Smooth muscle cell (in vitro differentiated cells): ENCODE measurements at regions not wholly inside any gene's neighbourhood (a gene's known extent, or its start where the extent isn't known, plus 50 kb on each side); places are given as distances from the start of the nearest gene placed in this dataset.

Source experiments
- DNase-seq: peaks from one replicate; lab custom pipeline; 2025; ENCODE audit not compliant: unreplicated experiment; lab: John Stamatoyannopoulos, UW
- H2AFZ ChIP-seq: fragments of 200-600 bp; sonication (generic); 2 replicates; pipeline ENCODE4 v1.6.0; 2016; ENCODE audit warnings: antibody characterized with exemption, low read depth, mild to moderate bottlenecking
- H3F3A ChIP-seq: fragments of 200-600 bp; sonication (generic); 2 replicates; pipeline ENCODE4 v1.6.0; 2017; ENCODE audit warnings: antibody characterized with exemption, low read depth
- H3K27ac ChIP-seq: fragments of 200-600 bp; sonication (generic); 2 replicates; pipeline ENCODE4 v1.5.1; 2016; ENCODE audit warnings: low read depth, mild to moderate bottlenecking
- H3K27me3 ChIP-seq: fragments of 200-600 bp; sonication (generic); 2 replicates; pipeline ENCODE4 v1.6.1; 2016; ENCODE audit warnings: low read depth, mild to moderate bottlenecking
- H3K36me3 ChIP-seq: fragments of 200-600 bp; sonication (generic); 2 replicates; pipeline ENCODE4 v1.5.1; 2016; ENCODE audit warnings: low read depth
- H3K4me1 ChIP-seq: fragments of 200-600 bp; sonication (generic); 2 replicates; pipeline ENCODE4 v1.5.1; 2016; ENCODE audit warnings: low read depth
- H3K4me2 ChIP-seq: fragments of 200-600 bp; sonication (generic); 2 replicates; pipeline ENCODE4 v1.6.0; 2016; ENCODE audit warnings: mild to moderate bottlenecking
- H3K4me3 ChIP-seq: fragments of 200-600 bp; sonication (generic); 2 replicates; pipeline ENCODE4 v1.5.1; 2016; ENCODE audit warnings: mild to moderate bottlenecking
- H3K79me2 ChIP-seq: fragments of 200-600 bp; sonication (generic); 2 replicates; pipeline ENCODE4 v1.6.0; 2016; ENCODE audit warnings: low read depth, mild to moderate bottlenecking
- H3K9ac ChIP-seq: fragments of 200-600 bp; sonication (generic); 2 replicates; pipeline ENCODE4 v1.6.0; 2016; ENCODE audit warnings: low read depth
- H3K9me3 ChIP-seq: fragments of 200-600 bp; sonication (generic); replicated peaks from 2 replicates; pipeline ENCODE4 v1.5.1; 2016; ENCODE audit warnings: low read depth
- H4K20me1 ChIP-seq: fragments of 200-600 bp; sonication (generic); 2 replicates; pipeline ENCODE4 v1.6.0; 2016; ENCODE audit warnings: low read depth
- WGBS: methylation state at CpG from one replicate; pipeline ENCODE4 v1.1.7; 2016; ENCODE audit warnings: low lambda C conversion rate; 5-methylcytosine and 5-hydroxymethylcytosine counted together
- TF ChIP-seq, protein P1 (sequence below): fragments of 200-600 bp; sonication (generic); IDR thresholded peaks from 2 replicates; pipeline ENCODE4 v1.5.1; 2017; ENCODE audit warnings: borderline replicate concordance, mild to moderate bottlenecking, antibody characterized with exemption; ENCODE audit not compliant: insufficient read depth, poor library complexity, severe bottlenecking

DNA sequence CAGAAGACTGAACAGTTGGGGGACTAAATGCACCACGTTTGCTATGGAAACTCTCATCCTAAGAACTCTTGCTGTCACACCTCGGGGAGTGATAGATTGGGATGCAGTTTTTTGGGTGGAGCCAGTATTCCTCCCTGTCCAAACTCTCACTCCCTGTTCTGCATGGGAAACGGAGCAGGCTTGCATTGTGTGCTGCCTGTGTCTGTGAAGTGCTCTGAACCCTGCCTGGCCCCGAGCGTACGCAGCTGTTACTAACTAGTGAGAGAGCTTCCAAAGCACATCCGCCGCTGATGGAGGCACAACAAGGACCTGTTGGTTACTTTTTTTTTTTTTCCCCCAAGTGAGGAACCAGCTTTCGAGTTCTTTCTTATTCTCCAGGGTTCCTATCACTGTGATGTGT is 195.5 kb downstream of the ANAPC1 start:
- 91% methylated on average over 9 of the region's 9 CpGs for WGBS
- Histone ChIP-seq H3K27ac (no peak overlapping the region), H3K79me2 (no peaks in the 10 kb centered on the region), H3K9ac (no peak overlapping the region), H3F3A (no peaks in the 10 kb centered on the region), H4K20me1 (no peaks in the 10 kb centered on the region), H3K4me2 (no peak overlapping the region), H3K9me3 (no peaks in the 10 kb centered on the region), H3K4me1 (no peaks in the 10 kb centered on the region), H3K4me3 (no peak overlapping the region), H2AFZ (no peak overlapping the region), H3K36me3 (no peaks in the 10 kb centered on the region), H3K27me3 (no peaks in the 10 kb centered on the region)
- DNase-seq = no peak
- TF ChIP-seq, protein P1, sequence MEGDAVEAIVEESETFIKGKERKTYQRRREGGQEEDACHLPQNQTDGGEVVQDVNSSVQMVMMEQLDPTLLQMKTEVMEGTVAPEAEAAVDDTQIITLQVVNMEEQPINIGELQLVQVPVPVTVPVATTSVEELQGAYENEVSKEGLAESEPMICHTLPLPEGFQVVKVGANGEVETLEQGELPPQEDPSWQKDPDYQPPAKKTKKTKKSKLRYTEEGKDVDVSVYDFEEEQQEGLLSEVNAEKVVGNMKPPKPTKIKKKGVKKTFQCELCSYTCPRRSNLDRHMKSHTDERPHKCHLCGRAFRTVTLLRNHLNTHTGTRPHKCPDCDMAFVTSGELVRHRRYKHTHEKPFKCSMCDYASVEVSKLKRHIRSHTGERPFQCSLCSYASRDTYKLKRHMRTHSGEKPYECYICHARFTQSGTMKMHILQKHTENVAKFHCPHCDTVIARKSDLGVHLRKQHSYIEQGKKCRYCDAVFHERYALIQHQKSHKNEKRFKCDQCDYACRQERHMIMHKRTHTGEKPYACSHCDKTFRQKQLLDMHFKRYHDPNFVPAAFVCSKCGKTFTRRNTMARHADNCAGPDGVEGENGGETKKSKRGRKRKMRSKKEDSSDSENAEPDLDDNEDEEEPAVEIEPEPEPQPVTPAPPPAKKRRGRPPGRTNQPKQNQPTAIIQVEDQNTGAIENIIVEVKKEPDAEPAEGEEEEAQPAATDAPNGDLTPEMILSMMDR = no peak

- Histone ChIP-seq H3K4me3 (no peak overlapping the region), H3K27me3 (no peaks in the 10 kb centered on the region), H3K27ac (no peak overlapping the region), H3K4me2 (no peak overlapping the region), H3K36me3 (no peaks in the 10 kb centered on the region), H3K9ac (no peak overlapping the region), H3K4me1 (no peaks in the 10 kb centered on the region), H3F3A (no peaks in the 10 kb centered on the region), H4K20me1 (no peaks in the 10 kb centered on the region), H2AFZ (no peak overlapping the region), H3K79me2 (no peaks in the 10 kb centered on the region), H3K9me3 (no peaks in the 10 kb centered on the region)
- TF ChIP-seq, protein P1 = no peak
- DNase-seq = no peak
These were observed 194.8 kb downstream of the ANAPC1 start for GRCh38 chr2:111689174-111689573.

- Histone ChIP-seq H3K4me2 (no peak overlapping the region), H3K79me2 (no peaks in the 10 kb centered on the region), H4K20me1 (no peaks in the 10 kb centered on the region), H3K4me3 (no peak overlapping the region), H3K36me3 (no peaks in the 10 kb centered on the region), H3K27ac (no peak overlapping the region), H3K27me3 (no peaks in the 10 kb centered on the region), H2AFZ (no peak overlapping the region), H3K9me3 (no peaks in the 10 kb centered on the region), H3K4me1 (no peaks in the 10 kb centered on the region), H3K9ac (no peak overlapping the region), H3F3A (no peaks in the 10 kb centered on the region)
- TF ChIP-seq, protein P1 = no peak
- no peak for DNase-seq
- WGBS = 89% methylated on average over 5 of the region's 5 CpGs
These were observed 194.1 kb downstream of the ANAPC1 start for GRCh38 chr2:111689941-111690340.

DNA sequence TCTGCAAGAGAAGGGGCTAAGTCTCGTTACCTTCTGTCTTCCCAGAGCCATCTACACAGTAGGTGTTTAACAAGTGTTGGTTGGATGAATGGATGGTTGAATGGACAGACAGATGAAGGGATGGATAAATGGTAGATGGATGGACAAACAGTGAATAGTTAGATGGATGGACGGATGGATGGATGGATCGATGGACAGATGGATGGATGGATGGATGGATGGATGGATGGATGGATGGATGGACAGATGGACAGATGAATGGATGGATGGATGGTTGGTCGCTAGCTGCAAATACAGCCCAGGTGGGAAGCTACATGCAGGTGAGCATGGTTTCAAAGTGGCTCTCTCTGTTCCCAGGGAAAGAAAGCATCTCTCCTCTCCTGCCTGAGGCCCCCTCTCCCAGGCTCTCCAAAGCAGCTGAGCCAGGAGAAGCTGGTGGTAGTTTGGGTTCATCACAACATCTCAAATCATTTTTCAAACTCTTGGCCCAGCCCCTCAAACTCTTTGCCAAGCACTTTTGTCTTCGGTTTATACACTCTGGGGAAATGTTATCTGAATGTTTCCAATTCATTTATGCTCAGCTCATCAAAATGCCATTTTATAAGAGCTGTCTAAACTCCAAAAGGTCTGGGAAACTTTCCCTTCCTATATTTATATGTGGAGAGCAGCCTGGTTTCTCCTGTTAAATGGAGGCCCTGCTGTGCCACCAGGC is 192.7 kb downstream of the ANAPC1 start:
- Histone ChIP-seq H3K27me3 (no peaks in the 10 kb centered on the region), H3K36me3 (no peaks in the 10 kb centered on the region), H2AFZ (no peak overlapping the region), H4K20me1 (no peaks in the 10 kb centered on the region), H3K79me2 (no peaks in the 10 kb centered on the region), H3K4me2 (no peak overlapping the region), H3F3A (no peaks in the 10 kb centered on the region), H3K4me3 (no peak overlapping the region), H3K9ac (no peak overlapping the region), H3K9me3 (no peaks in the 10 kb centered on the region), H3K4me1 (no peaks in the 10 kb centered on the region), H3K27ac (no peak overlapping the region)
- TF ChIP-seq, protein P1 = no peak
- no peak for DNase-seq
- WGBS = 97% methylated on average over 4 of the region's 5 CpGs
